Esophagus squamous epithelium (tissue), 4 donors: ENCODE measurements at regions not wholly inside any gene's neighbourhood (a gene's known extent, or its start where the extent isn't known, plus 50 kb on each side); places are given as distances from the start of the nearest gene placed in this dataset.

Experiments used
- POLR2A ChIP-seq, 4 donors: fragments of 450-650 bp; IDR thresholded peaks; one replicate each; pipeline ENCODE4 v1.6.1; 2017; ENCODE audit warnings: antibody characterized with exemption in 4 of 4, mild to moderate bottlenecking in 4 of 4, moderate library complexity in 3 of 4
- TF ChIP-seq, protein P1 (sequence below), 6 experiments: fragments of 450-650 bp in 4 of 6; fragments of 200-600 bp in 2 of 6; sonication (generic) in 2 of 6; IDR thresholded peaks; one replicate each; pipeline ENCODE4 v1.5.1; 2016 to 2019; ENCODE audit warnings: antibody characterized with exemption in 6 of 6, mild to moderate bottlenecking in 4 of 6, moderate library complexity in 4 of 6

DNA sequence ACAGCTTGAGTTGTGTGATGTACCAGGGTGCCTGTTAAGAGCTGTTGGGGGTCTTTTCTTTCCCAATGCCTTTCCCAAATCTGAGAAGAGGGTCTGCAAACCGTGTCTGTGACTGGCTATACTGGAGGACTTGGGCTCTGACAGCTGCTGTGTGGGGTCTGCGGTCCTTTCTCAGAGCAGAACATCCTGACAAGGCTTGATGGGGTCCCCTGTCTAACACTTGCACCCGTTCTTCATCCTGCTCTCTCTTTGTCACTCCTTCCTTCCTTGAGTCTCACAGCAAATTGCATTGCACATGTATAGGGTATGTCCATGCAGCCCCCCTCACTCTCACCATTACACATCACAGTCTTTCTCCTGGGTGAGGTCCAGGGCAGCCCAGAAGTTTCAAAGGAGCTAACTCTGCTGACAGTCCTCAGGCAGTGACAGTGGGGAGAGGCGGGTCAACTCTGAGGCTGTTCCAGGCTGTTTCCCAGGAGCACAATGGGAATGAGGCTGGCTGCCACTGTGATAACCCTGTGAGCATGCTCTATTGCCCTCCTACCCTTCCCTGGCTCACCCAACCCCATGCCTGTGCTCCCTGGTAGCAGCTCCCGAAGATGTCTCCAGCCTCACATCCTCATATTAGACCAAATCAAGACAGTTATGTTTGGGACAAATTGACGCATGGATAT lies 163.2 kb upstream of the GGTLC1 start:
- TF ChIP-seq POLR2A (IDR thresholded peaks at IDR 0.05), result no peak
- TF ChIP-seq, protein P1, sequence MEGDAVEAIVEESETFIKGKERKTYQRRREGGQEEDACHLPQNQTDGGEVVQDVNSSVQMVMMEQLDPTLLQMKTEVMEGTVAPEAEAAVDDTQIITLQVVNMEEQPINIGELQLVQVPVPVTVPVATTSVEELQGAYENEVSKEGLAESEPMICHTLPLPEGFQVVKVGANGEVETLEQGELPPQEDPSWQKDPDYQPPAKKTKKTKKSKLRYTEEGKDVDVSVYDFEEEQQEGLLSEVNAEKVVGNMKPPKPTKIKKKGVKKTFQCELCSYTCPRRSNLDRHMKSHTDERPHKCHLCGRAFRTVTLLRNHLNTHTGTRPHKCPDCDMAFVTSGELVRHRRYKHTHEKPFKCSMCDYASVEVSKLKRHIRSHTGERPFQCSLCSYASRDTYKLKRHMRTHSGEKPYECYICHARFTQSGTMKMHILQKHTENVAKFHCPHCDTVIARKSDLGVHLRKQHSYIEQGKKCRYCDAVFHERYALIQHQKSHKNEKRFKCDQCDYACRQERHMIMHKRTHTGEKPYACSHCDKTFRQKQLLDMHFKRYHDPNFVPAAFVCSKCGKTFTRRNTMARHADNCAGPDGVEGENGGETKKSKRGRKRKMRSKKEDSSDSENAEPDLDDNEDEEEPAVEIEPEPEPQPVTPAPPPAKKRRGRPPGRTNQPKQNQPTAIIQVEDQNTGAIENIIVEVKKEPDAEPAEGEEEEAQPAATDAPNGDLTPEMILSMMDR (IDR thresholded peaks at IDR 0.05), result no peak
